Panc1 (cell line): ENCODE measurements at regions not wholly inside any gene's neighbourhood (a gene's known extent, or its start where the extent isn't known, plus 50 kb on each side); places are given as distances from the start of the nearest gene placed in this dataset.

Experiments
- CTCF ChIP-seq: fragments of 450-650 bp; IDR thresholded peaks from 2 replicates; pipeline ENCODE4 v1.5.1; 2017; ENCODE audit warnings: mild to moderate bottlenecking
- POLR2AphosphoS5 ChIP-seq: IDR thresholded peaks from 2 replicates; pipeline ENCODE4 v1.6.1; 2012; ENCODE audit warnings: mild to moderate bottlenecking, low read depth, low read length, moderate library complexity
- SIN3A ChIP-seq: IDR thresholded peaks from 2 replicates; pipeline ENCODE4 v1.6.1; 2012; ENCODE audit warnings: low read depth, mild to moderate bottlenecking, low read length, moderate library complexity, borderline replicate concordance; ENCODE audit not compliant: insufficient read depth

- TF ChIP-seq CTCF (no peak), POLR2AphosphoS5 (no peak), SIN3A (no peak)
Observed at GRCh38 chr5:72720205-72720604, 96.3 kb upstream of the TNPO1 start.
